Astrocyte (in vitro differentiated cells and primary cell): ENCODE measurements at regions not wholly inside any gene's neighbourhood (a gene's known extent, or its start where the extent isn't known, plus 50 kb on each side); places are given as distances from the start of the nearest gene placed in this dataset.

Experiments used
- CTCF ChIP-seq: IDR thresholded peaks from 2 replicates; pipeline ENCODE4 v1.5.1; 2011; ENCODE audit warnings: low read depth, mild to moderate bottlenecking, inconsistent platforms, low read length, moderate library complexity; ENCODE audit not compliant: insufficient read depth
- EZH2 ChIP-seq: IDR thresholded peaks from 2 replicates; pipeline ENCODE4 v1.6.1; 2012; ENCODE audit warnings: mild to moderate bottlenecking, low read length, inconsistent platforms; ENCODE audit not compliant: insufficient read depth

GRCh38 chr6:25217302-25217701 is 61.9 kb upstream of the CARMIL1 start:
- no peak for TF ChIP-seq CTCF
- TF ChIP-seq EZH2 = no peak
